Lower leg skin (tissue), 3 donors: ENCODE measurements at regions not wholly inside any gene's neighbourhood (a gene's known extent, or its start where the extent isn't known, plus 50 kb on each side); places are given as distances from the start of the nearest gene placed in this dataset.

ENCODE experiments used
- CTCF ChIP-seq, 3 donors: fragments of 450-650 bp; IDR thresholded peaks; one replicate each; pipeline ENCODE4 v1.5.1; 2016; ENCODE audit warnings: antibody characterized with exemption in 3 of 3, mild to moderate bottlenecking in 3 of 3, moderate library complexity in 2 of 3
- POLR2A ChIP-seq, 2 donors: fragments of 450-650 bp; IDR thresholded peaks; one replicate each; pipeline ENCODE4 v1.6.1; 2016 to 2017; ENCODE audit warnings: antibody characterized with exemption in 2 of 2, mild to moderate bottlenecking in 1 of 2, moderate library complexity in 1 of 2

- TF ChIP-seq POLR2A (IDR thresholded peaks at IDR 0.05): no peak
- no peak for TF ChIP-seq CTCF (IDR thresholded peaks at IDR 0.05)
Measured at GRCh38 chr2:226676618-226677017, 123.0 kb downstream of the IRS1 start.
